ENCODE measurements at regions not wholly inside any gene's neighbourhood (a gene's known extent, or its start where the extent isn't known, plus 50 kb on each side); places are given as distances from the start of the nearest gene placed in this dataset.

DNA sequence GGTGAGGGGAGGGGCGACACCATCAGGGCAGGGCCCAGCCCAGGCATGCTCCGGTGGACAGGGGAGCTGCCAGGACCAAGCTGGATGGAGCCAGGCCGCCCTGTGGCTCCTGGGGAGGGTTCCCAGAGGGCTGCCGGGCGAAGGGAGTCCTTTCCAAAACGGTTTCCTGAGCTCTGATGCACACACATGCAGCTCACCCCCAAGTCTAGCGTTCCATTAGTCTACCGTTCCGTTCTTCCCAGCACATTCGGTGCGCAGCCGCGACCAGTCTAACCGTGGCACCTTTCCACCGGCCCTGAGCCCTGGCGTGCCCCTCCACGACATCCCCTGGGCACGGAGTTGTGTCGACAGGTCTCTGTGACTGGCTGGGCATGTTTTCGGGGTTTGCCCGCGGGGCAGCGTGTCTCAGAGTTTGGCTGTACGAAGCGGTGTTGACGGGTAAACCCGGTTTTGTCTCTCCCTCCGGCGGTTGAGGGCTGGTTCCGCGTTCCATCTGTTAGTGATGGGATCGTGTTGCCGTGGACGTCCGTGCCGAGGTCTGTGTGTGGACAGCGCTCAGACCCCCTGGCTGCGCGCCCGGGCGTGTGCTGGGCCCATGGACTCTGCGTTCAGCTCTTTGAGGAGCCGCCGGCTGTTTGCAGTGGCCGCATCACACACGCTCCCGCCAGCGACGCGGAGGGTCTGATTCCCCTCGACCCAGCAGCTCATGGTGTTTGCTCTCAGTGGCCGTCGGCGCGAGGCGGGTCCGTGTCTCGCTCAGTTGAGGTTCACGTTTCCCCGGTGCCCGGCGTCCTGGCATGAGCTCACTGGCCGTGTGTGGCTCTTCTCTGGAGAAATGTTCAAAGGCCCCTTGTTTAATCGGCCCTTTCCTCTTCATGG lies 121.2 kb downstream of the IGLL1 start:
- no peak for TF ChIP-seq POLR2A (IDR thresholded peaks at IDR 0.05)
- TF ChIP-seq, protein P1, sequence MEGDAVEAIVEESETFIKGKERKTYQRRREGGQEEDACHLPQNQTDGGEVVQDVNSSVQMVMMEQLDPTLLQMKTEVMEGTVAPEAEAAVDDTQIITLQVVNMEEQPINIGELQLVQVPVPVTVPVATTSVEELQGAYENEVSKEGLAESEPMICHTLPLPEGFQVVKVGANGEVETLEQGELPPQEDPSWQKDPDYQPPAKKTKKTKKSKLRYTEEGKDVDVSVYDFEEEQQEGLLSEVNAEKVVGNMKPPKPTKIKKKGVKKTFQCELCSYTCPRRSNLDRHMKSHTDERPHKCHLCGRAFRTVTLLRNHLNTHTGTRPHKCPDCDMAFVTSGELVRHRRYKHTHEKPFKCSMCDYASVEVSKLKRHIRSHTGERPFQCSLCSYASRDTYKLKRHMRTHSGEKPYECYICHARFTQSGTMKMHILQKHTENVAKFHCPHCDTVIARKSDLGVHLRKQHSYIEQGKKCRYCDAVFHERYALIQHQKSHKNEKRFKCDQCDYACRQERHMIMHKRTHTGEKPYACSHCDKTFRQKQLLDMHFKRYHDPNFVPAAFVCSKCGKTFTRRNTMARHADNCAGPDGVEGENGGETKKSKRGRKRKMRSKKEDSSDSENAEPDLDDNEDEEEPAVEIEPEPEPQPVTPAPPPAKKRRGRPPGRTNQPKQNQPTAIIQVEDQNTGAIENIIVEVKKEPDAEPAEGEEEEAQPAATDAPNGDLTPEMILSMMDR (IDR thresholded peaks at IDR 0.05): no peak
- no peak for TF ChIP-seq POLR2AphosphoS5 (IDR thresholded peaks at IDR 0.05)
- no peak for TF ChIP-seq EP300 (IDR thresholded peaks at IDR 0.05)

Data from stomach (tissue), 4 donors.